Astrocyte (in vitro differentiated cells and primary cell): ENCODE measurements at regions not wholly inside any gene's neighbourhood (a gene's known extent, or its start where the extent isn't known, plus 50 kb on each side); places are given as distances from the start of the nearest gene placed in this dataset.

Experiments used
- EZH2 ChIP-seq: IDR thresholded peaks from 2 replicates; pipeline ENCODE4 v1.6.1; 2012; ENCODE audit warnings: mild to moderate bottlenecking, low read length, inconsistent platforms; ENCODE audit not compliant: insufficient read depth
- TF ChIP-seq, protein P1 (sequence below): IDR thresholded peaks from 2 replicates; pipeline ENCODE4 v1.5.1; 2011; ENCODE audit warnings: low read depth, mild to moderate bottlenecking, inconsistent platforms, low read length, moderate library complexity; ENCODE audit not compliant: insufficient read depth

DNA sequence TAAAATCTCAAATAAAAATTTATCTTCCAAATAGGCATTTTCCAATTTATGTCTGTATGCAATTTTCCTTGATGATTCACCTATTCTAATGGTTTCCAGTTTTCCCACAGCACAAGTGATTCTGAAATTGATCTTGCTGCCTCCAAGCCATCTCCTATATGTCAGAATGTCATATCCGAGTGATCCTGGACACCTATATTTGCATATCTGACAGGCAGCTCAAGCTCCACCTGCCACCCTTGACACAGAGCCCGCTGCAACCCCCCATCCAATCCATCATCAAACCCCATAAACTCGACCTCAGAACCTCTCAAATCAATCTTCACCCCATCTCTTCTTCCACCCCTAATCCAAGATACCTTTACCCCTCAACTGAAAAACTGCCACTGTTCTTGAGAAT lies 579.5 kb downstream of the EPHB1 start:
- TF ChIP-seq, protein P1, sequence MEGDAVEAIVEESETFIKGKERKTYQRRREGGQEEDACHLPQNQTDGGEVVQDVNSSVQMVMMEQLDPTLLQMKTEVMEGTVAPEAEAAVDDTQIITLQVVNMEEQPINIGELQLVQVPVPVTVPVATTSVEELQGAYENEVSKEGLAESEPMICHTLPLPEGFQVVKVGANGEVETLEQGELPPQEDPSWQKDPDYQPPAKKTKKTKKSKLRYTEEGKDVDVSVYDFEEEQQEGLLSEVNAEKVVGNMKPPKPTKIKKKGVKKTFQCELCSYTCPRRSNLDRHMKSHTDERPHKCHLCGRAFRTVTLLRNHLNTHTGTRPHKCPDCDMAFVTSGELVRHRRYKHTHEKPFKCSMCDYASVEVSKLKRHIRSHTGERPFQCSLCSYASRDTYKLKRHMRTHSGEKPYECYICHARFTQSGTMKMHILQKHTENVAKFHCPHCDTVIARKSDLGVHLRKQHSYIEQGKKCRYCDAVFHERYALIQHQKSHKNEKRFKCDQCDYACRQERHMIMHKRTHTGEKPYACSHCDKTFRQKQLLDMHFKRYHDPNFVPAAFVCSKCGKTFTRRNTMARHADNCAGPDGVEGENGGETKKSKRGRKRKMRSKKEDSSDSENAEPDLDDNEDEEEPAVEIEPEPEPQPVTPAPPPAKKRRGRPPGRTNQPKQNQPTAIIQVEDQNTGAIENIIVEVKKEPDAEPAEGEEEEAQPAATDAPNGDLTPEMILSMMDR, result no peak
- no peak for TF ChIP-seq EZH2
